ENCODE measurements at regions not wholly inside any gene's neighbourhood (a gene's known extent, or its start where the extent isn't known, plus 50 kb on each side); places are given as distances from the start of the nearest gene placed in this dataset.
A peak's percentile ranks its signal among the peaks of the same experiment; 100 is the strongest.

DNA sequence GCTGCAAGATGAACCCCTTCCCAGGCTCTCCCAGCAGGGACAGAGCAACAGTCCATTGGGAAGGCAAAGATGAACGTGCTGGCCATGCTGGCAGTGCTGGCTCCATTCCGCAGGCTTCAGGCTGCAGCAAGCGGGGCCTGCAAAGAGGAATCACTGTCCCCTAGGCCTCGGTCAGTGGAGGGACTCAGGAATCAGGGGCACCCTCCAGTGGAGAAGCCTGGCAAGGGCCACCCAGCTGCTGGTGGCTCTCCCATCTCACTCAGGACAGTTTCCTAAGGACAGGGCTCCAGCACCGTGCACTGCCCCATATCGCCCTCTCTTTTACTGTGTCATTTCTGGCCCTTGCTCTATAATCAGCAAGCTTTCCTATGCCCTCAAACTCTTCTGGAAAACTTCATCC is 498.6 kb downstream of the EFNB2 start (continued):
- TF ChIP-seq ZNF529 (tag by site-specific recombination; IDR thresholded peaks at IDR 0.05; ENCODE audit: insufficient replicate concordance) = no peak
- TF ChIP-seq ZNF664 (tag by site-specific recombination; IDR thresholded peaks at IDR 0.05) = no peak

- POLR2A ChIA-PET = no interaction called here
- CTCF ChIA-PET = interaction anchor here (0.7 to 0.9 kb wide), 2 partner anchors 8 to 320 kb away, joined by 3 to 4 read pairs; no protein-coding TSS in a partner anchor
- Histone ChIP-seq H3K9me3 (ENCODE audit: control insufficient read depth, insufficient read depth, low read depth, low read length) (no peaks in the 10 kb centered on the region), H3K4me3 (ENCODE audit: low read depth, low read length) (no peak overlapping the region), H3K36me3 (ENCODE audit: control insufficient read depth in 2 of 2, insufficient read depth in 1 of 2, low read length in 2 of 2) (no peaks in the 10 kb centered on the region), H3K27ac (ENCODE audit: extremely low read depth, low read depth, low read length) (no peak overlapping the region; the same call in 1 of the 2 replicates), H3K4me1 (ENCODE audit: control insufficient read depth, insufficient read depth, low read length) (no peaks in the 10 kb centered on the region)
- TF ChIP-seq ZSCAN4 (tag by site-specific recombination; IDR thresholded peaks at IDR 0.05) = no peak
- TF ChIP-seq HOXC10 (CRISPR knock-in tag; IDR thresholded peaks at IDR 0.05) = no peak
- TF ChIP-seq KLF8 (tag by site-specific recombination; IDR thresholded peaks at IDR 0.05) = no peak
- peak; percentile 61; the same call in 1 of the 2 replicates for TF ChIP-seq FEZF1 (tag by site-specific recombination; IDR thresholded peaks at IDR 0.05)
- no peak for TF ChIP-seq OVOL3 (tag by site-specific recombination; IDR thresholded peaks at IDR 0.05)
- 0 out of 2 replicates have a peak, but pooled peaks have one; percentile 14 for TF ChIP-seq ATF2 (tag by site-specific recombination; IDR thresholded peaks at IDR 0.05; ENCODE audit: low read depth)
- no peak for TF ChIP-seq ZNF623 (tag by site-specific recombination; IDR thresholded peaks at IDR 0.05)
- no peak for TF ChIP-seq ZBTB10 (tag by site-specific recombination; IDR thresholded peaks at IDR 0.05)
- TF ChIP-seq ZNF311 (tag by site-specific recombination; IDR thresholded peaks at IDR 0.05; ENCODE audit: borderline replicate concordance) = no peak
- TF ChIP-seq, protein P1, sequence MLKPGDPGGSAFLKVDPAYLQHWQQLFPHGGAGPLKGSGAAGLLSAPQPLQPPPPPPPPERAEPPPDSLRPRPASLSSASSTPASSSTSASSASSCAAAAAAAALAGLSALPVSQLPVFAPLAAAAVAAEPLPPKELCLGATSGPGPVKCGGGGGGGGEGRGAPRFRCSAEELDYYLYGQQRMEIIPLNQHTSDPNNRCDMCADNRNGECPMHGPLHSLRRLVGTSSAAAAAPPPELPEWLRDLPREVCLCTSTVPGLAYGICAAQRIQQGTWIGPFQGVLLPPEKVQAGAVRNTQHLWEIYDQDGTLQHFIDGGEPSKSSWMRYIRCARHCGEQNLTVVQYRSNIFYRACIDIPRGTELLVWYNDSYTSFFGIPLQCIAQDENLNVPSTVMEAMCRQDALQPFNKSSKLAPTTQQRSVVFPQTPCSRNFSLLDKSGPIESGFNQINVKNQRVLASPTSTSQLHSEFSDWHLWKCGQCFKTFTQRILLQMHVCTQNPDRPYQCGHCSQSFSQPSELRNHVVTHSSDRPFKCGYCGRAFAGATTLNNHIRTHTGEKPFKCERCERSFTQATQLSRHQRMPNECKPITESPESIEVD (tag by site-specific recombination; IDR thresholded peaks at IDR 0.05) = peak; percentile 31; the same call in 1 of the 2 replicates
- peak; percentile 85 for TF ChIP-seq ZNF664 (tag by site-specific recombination; IDR thresholded peaks at IDR 0.05)
- TF ChIP-seq ZNF830 (tag by site-specific recombination; IDR thresholded peaks at IDR 0.05; ENCODE audit: low read depth) = no peak
- TF ChIP-seq ZFP41 (tag by site-specific recombination; IDR thresholded peaks at IDR 0.05; ENCODE audit: borderline replicate concordance) = no peak
- no peak for TF ChIP-seq ZNF114 (tag by site-specific recombination; IDR thresholded peaks at IDR 0.05)
- TF ChIP-seq ZNF521 (tag by site-specific recombination; IDR thresholded peaks at IDR 0.05) = no peak
- TF ChIP-seq ZNF398 (tag by site-specific recombination; IDR thresholded peaks at IDR 0.05) = no peak
- no peak for TF ChIP-seq TRIM28 (IDR thresholded peaks at IDR 0.05; ENCODE audit: borderline replicate concordance, low read length)
- no peak for TF ChIP-seq ZBTB11 (tag by site-specific recombination; conservative IDR thresholded peaks at IDR 0.05; ENCODE audit: low read depth)
- no peak for TF ChIP-seq ZNF776 (tag by site-specific recombination; IDR thresholded peaks at IDR 0.05; ENCODE audit: borderline replicate concordance)
- TF ChIP-seq ZNF169 (tag by site-specific recombination; IDR thresholded peaks at IDR 0.05) = no peak
These were observed 501.3 kb downstream of the EFNB2 start for GRCh38 chr13:106034201-106034600.
